ENCODE measurements at regions not wholly inside any gene's neighbourhood (a gene's known extent, or its start where the extent isn't known, plus 50 kb on each side); places are given as distances from the start of the nearest gene placed in this dataset.

DNA sequence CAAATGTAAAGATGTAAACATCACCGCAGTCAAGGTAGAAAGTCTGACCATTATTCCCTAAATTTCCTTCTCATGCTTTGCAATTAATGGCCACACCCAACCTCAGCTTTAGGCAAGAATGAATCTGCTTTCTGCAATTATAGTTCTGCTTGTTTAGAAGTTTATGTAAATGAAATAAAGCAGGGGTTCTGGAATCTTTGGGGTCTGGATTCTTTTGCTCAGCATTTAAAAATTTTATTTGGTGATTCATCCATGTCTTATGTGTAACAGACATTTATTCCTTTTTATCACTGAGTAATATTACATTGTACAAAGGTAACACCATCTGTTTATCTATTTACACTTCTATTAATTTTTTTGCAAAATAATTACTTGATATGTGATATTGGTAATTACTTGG lies 613.6 kb downstream of the UTRN start:
- Histone ChIP-seq H3K9me3 (ENCODE audit: control insufficient read depth in 1 of 2, insufficient read depth in 1 of 2, low read length in 2 of 2) (peaks cover 0 to 8% of the 10 kb centered on the region in 2 experiments), H3K27ac (ENCODE audit: low read depth in 1 of 2, low read length in 2 of 2) (no peak overlapping the region), H3K27me3 (ENCODE audit: control insufficient read depth in 1 of 2, insufficient read depth in 2 of 2, low read length in 2 of 2) (peaks cover 0 to 4% of the 10 kb centered on the region in 2 experiments), H3K4me1 (ENCODE audit: insufficient read depth, low read length) (no peaks in the 10 kb centered on the region), H3K36me3 (ENCODE audit: insufficient read depth, low read length) (no peaks in the 10 kb centered on the region), H3K4me3 (ENCODE audit: low read length) (no peak overlapping the region)
- TF ChIP-seq, protein P1, sequence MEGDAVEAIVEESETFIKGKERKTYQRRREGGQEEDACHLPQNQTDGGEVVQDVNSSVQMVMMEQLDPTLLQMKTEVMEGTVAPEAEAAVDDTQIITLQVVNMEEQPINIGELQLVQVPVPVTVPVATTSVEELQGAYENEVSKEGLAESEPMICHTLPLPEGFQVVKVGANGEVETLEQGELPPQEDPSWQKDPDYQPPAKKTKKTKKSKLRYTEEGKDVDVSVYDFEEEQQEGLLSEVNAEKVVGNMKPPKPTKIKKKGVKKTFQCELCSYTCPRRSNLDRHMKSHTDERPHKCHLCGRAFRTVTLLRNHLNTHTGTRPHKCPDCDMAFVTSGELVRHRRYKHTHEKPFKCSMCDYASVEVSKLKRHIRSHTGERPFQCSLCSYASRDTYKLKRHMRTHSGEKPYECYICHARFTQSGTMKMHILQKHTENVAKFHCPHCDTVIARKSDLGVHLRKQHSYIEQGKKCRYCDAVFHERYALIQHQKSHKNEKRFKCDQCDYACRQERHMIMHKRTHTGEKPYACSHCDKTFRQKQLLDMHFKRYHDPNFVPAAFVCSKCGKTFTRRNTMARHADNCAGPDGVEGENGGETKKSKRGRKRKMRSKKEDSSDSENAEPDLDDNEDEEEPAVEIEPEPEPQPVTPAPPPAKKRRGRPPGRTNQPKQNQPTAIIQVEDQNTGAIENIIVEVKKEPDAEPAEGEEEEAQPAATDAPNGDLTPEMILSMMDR (IDR thresholded peaks at IDR 0.05) = no peak
- Mint-ChIP-seq H3K27ac (no peak overlapping the region), H3K9me3 (peaks cover 12% of the 10 kb centered on the region), H3K27me3 (no peaks in the 10 kb centered on the region), H3K4me3 (no peak overlapping the region), H3K4me1 (ENCODE audit: low read depth) (no peaks in the 10 kb centered on the region), H3K36me3 (ENCODE audit: low read depth) (no peaks in the 10 kb centered on the region)
- ATAC-seq (ENCODE audit: poor library complexity) = no peak
- POLR2A ChIA-PET = no interaction called here
- intact Hi-C loops (cut with DNase I, micrococcal nuclease) = no loop called here
- no peak for DNase-seq
- CTCF ChIA-PET = no interaction called here

DNA sequence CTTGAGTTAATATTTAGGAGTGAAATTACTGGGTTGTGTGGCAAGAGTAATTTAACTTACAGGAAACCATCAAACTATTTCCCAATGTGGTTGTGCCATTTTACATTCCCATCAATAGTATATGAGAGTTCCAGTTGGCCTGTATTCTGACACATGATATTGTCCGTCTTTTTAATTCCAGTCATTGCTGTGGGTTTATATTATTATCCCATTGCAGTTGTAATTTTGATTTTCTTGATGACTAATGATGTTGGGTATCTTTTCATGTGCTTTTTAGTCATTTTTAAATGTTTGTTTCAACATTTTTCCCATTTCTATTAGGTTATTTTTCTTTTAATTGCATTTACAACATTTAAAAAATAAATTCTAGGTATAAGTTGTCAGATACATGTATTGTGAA lies 614.0 kb downstream of the UTRN start:
- DNase-seq (no peak), ATAC-seq (ENCODE audit: poor library complexity) (no peak)
- Histone ChIP-seq H3K36me3 (ENCODE audit: insufficient read depth, low read length) (no peaks in the 10 kb centered on the region), H3K4me3 (ENCODE audit: low read length) (no peak overlapping the region), H3K27me3 (ENCODE audit: control insufficient read depth in 1 of 2, insufficient read depth in 2 of 2, low read length in 2 of 2) (peaks cover 0 to 4% of the 10 kb centered on the region in 2 experiments), H3K27ac (ENCODE audit: low read depth in 1 of 2, low read length in 2 of 2) (no peak overlapping the region), H3K4me1 (ENCODE audit: insufficient read depth, low read length) (no peaks in the 10 kb centered on the region), H3K9me3 (ENCODE audit: control insufficient read depth in 1 of 2, insufficient read depth in 1 of 2, low read length in 2 of 2) (peaks cover 0 to 8% of the 10 kb centered on the region in 2 experiments)
- TF ChIP-seq, protein P1 (IDR thresholded peaks at IDR 0.05) = no peak
- Mint-ChIP-seq H3K9me3 (peaks cover 12% of the 10 kb centered on the region), H3K4me3 (no peak overlapping the region), H3K27ac (no peak overlapping the region), H3K36me3 (ENCODE audit: low read depth) (no peaks in the 10 kb centered on the region), H3K27me3 (no peaks in the 10 kb centered on the region), H3K4me1 (ENCODE audit: low read depth) (no peaks in the 10 kb centered on the region)
- POLR2A ChIA-PET = no interaction called here
- CTCF ChIA-PET = no interaction called here
- intact Hi-C loops (cut with DNase I, micrococcal nuclease) = no loop called here

DNA sequence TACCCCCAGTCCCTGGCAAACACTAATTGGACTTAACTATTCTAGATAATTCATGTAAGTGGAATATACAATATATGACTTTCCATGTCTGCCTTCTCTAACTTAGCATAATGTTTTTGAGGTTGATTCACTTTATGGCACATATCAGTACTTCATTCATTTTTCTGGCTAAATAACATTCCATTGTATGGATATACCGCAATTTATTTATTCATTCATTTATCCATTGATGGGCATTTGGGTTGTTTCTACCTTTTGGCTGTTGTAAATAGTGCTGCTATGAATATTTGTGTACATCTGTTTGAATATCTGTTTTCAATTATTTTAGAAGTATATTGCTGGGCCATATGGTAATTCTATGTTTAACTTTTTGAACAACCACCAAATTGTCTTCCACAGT lies 616.3 kb downstream of the UTRN start:
- intact Hi-C loops (cut with DNase I, micrococcal nuclease) = no loop called here
- no peaks in the 10 kb centered on the region for H3K4me1 Mint-ChIP-seq (ENCODE audit: low read depth)
- CTCF ChIA-PET = no interaction called here

More for the DNA sequence above, 616.3 kb downstream of the UTRN start:
- peaks cover under 1% of the 10 kb centered on the region for H3K27me3 Mint-ChIP-seq
- DNase-seq = no peak
- Histone ChIP-seq H3K27me3 (ENCODE audit: control insufficient read depth in 1 of 2, insufficient read depth in 2 of 2, low read length in 2 of 2) (peaks cover 0 to 6% of the 10 kb centered on the region in 2 experiments), H3K27ac (ENCODE audit: low read depth in 1 of 2, low read length in 2 of 2) (no peak overlapping the region), H3K9me3 (ENCODE audit: control insufficient read depth in 1 of 2, insufficient read depth in 1 of 2, low read length in 2 of 2) (peaks cover 0 to 8% of the 10 kb centered on the region in 2 experiments), H3K4me1 (ENCODE audit: insufficient read depth, low read length) (no peaks in the 10 kb centered on the region), H3K36me3 (ENCODE audit: insufficient read depth, low read length) (no peaks in the 10 kb centered on the region), H3K4me3 (ENCODE audit: low read length) (no peak overlapping the region)
- no peak overlapping the region for H3K4me3 Mint-ChIP-seq
- H3K9me3 Mint-ChIP-seq = peaks cover 12% of the 10 kb centered on the region
- H3K27ac Mint-ChIP-seq = no peak overlapping the region
- H3K36me3 Mint-ChIP-seq (ENCODE audit: low read depth) = no peaks in the 10 kb centered on the region
- TF ChIP-seq, protein P1 (IDR thresholded peaks at IDR 0.05) = no peak
- ATAC-seq (ENCODE audit: poor library complexity) = no peak
- POLR2A ChIA-PET = no interaction called here

Data from CD4-positive, alpha-beta T cell (primary cell).